WTC11 (cell line): ENCODE measurements at regions not wholly inside any gene's neighbourhood (a gene's known extent, or its start where the extent isn't known, plus 50 kb on each side); places are given as distances from the start of the nearest gene placed in this dataset.

Experiments
- ATAC-seq: fragments of 200-7000 bp; cut with Tn5 transposase; 2 replicates; pipeline ENCODE4 v1.10.0; 2021; ENCODE audit warnings: mild to moderate bottlenecking, moderate library complexity
- CTCF ChIA-PET: fragments of 300-600 bp; sonication (Branson Sonifier 250); formaldehyde crosslinking; loops from one replicate; lab custom pipeline; 2021; ENCODE audit warnings: antibody characterized with exemption; lab: Charles Lee
- POLR2A ChIA-PET: fragments of 350-600 bp; sonication (Branson Sonifier 250); formaldehyde crosslinking; loops from one replicate; lab custom pipeline; 2021; ENCODE audit warnings: antibody characterized with exemption; lab: Charles Lee
- DNase-seq: peaks from one replicate; pipeline ENCODE4 v3.0.0; 2021; ENCODE audit warnings: low spot score
- H3K27ac Mint-ChIP-seq: 2 replicates; pipeline ENCODE4 v1.8.0; 2021; ENCODE audit warnings: mixed read lengths
- H3K27me3 Mint-ChIP-seq: 2 replicates; pipeline ENCODE4 v1.8.0; 2021; ENCODE audit warnings: low read depth, mild to moderate bottlenecking, moderate library complexity, mixed read lengths
- H3K36me3 Mint-ChIP-seq: 2 replicates; pipeline ENCODE4 v1.8.0; 2021; ENCODE audit warnings: mixed read lengths
- H3K4me1 Mint-ChIP-seq: 2 replicates; pipeline ENCODE4 v1.8.0; 2022; ENCODE audit warnings: mixed read lengths
- H3K4me3 Mint-ChIP-seq: 2 replicates; pipeline ENCODE4 v1.8.0; 2021; ENCODE audit warnings: mild to moderate bottlenecking, moderate library complexity, mixed read lengths
- H3K9me3 Mint-ChIP-seq: 2 replicates; pipeline ENCODE4 v1.8.0; 2021; ENCODE audit warnings: mixed read lengths
- AFF4 ChIP-seq: sonication (generic); formaldehyde crosslinking; IDR thresholded peaks from 2 replicates; pipeline ENCODE4 v1.8.1; 2023; ENCODE audit warnings: mild to moderate bottlenecking, missing genetic modification reagents, borderline replicate concordance
- CDX4 ChIP-seq: fragments of 250-450 bp; sonication (Bioruptor Pico); IDR thresholded peaks from 2 replicates; pipeline ENCODE4 v1.9.0; 2021; ENCODE audit warnings: moderate library complexity, mild to moderate bottlenecking, inconsistent platforms, borderline replicate concordance
- CREB1 ChIP-seq: sonication (generic); formaldehyde crosslinking; IDR thresholded peaks from 2 replicates; pipeline ENCODE4 v1.8.0; 2023; ENCODE audit warnings: mild to moderate bottlenecking, missing genetic modification reagents
- EMX1 ChIP-seq: fragments of 250-450 bp; sonication (Bioruptor Pico); IDR thresholded peaks from 2 replicates; pipeline ENCODE4 v1.8.0; 2021; ENCODE audit warnings: mild to moderate bottlenecking
- ERG ChIP-seq: fragments of 250-450 bp; sonication (Bioruptor Pico); IDR thresholded peaks from 2 replicates; pipeline ENCODE4 v1.8.0; 2021; ENCODE audit warnings: mild to moderate bottlenecking
- ETV6 ChIP-seq: sonication (generic); formaldehyde crosslinking; IDR thresholded peaks from 2 replicates; pipeline ENCODE4 v1.8.1; 2022; ENCODE audit warnings: mild to moderate bottlenecking, missing genetic modification reagents
- HMGXB4 ChIP-seq: sonication (generic); formaldehyde crosslinking; IDR thresholded peaks from 2 replicates; pipeline ENCODE4 v1.8.1; 2023; ENCODE audit warnings: mild to moderate bottlenecking, moderate library complexity, missing genetic modification reagents
- JUN ChIP-seq: sonication (generic); formaldehyde crosslinking; IDR thresholded peaks from 2 replicates; pipeline ENCODE4 v1.8.0; 2023; ENCODE audit warnings: mild to moderate bottlenecking, missing genetic modification reagents
- KAT7 ChIP-seq: sonication (generic); formaldehyde crosslinking; IDR thresholded peaks from 2 replicates; pipeline ENCODE4 v1.8.1; 2023; ENCODE audit warnings: missing genetic modification reagents, mild to moderate bottlenecking, borderline replicate concordance
- MXD4 ChIP-seq: fragments of 250-450 bp; sonication (Bioruptor Pico); IDR thresholded peaks from 2 replicates; pipeline ENCODE4 v1.8.0; 2021; ENCODE audit warnings: mild to moderate bottlenecking, moderate library complexity, borderline replicate concordance
- MYBL2 ChIP-seq: sonication (generic); formaldehyde crosslinking; IDR thresholded peaks from 2 replicates; pipeline ENCODE4 v1.8.1; 2023; ENCODE audit warnings: mild to moderate bottlenecking, moderate library complexity, missing genetic modification reagents
- NFATC4 ChIP-seq: fragments of 250-450 bp; sonication (Bioruptor Pico); IDR thresholded peaks from 2 replicates; pipeline ENCODE4 v1.9.0; 2021; ENCODE audit warnings: mild to moderate bottlenecking
- NR3C1 ChIP-seq: sonication (generic); formaldehyde crosslinking; conservative IDR thresholded peaks from 2 replicates; pipeline ENCODE4 v1.8.1; 2023; ENCODE audit warnings: low read depth, mild to moderate bottlenecking, missing genetic modification reagents
- PRDM15 ChIP-seq: sonication (generic); formaldehyde crosslinking; IDR thresholded peaks from 2 replicates; pipeline ENCODE4 v1.8.0; 2022; ENCODE audit warnings: missing genetic modification reagents
- SOX15 ChIP-seq: fragments of 250-450 bp; sonication (Bioruptor Pico); IDR thresholded peaks from 2 replicates; pipeline ENCODE4 v1.9.0; 2021; ENCODE audit warnings: mild to moderate bottlenecking
- TEAD1 ChIP-seq: sonication (generic); formaldehyde crosslinking; IDR thresholded peaks from 2 replicates; pipeline ENCODE4 v1.8.0; 2022; ENCODE audit warnings: mild to moderate bottlenecking, missing genetic modification reagents
- ZNF423 ChIP-seq: fragments of 250-450 bp; sonication (Bioruptor Pico); IDR thresholded peaks from 2 replicates; pipeline ENCODE4 v2.1.2; 2022; ENCODE audit warnings: mild to moderate bottlenecking, moderate library complexity
- ZSCAN18 ChIP-seq: fragments of 250-450 bp; sonication (Bioruptor Pico); IDR thresholded peaks from 2 replicates; pipeline ENCODE4 v2.1.2; 2022; ENCODE audit warnings: mild to moderate bottlenecking, moderate library complexity
- TF ChIP-seq, protein P1 (sequence below): fragments of 250-450 bp; sonication (Bioruptor Pico); IDR thresholded peaks from 2 replicates; pipeline ENCODE4 v1.9.0; 2021; ENCODE audit warnings: mild to moderate bottlenecking
- TF ChIP-seq, protein P2 (sequence below): sonication (generic); formaldehyde crosslinking; IDR thresholded peaks from 2 replicates; pipeline ENCODE4 v1.8.1; 2022; ENCODE audit warnings: mild to moderate bottlenecking, missing genetic modification reagents, moderate library complexity, borderline replicate concordance

GRCh38 chr6:130755368-130756034 lies 71.7 kb upstream of the SMLR1 start (continued):
- TF ChIP-seq AFF4 (no peak), ZSCAN18 (CRISPR knock-in tag) (no peak), ZNF423 (CRISPR knock-in tag) (no peak), JUN (no peak), TEAD1 (CRISPR knock-in tag) (no peak)

- CTCF ChIA-PET, result no interaction called here
- DNase-seq (no peak), ATAC-seq (no peak)
- H3K4me3 Mint-ChIP-seq, result no peak overlapping the region
- H3K36me3 Mint-ChIP-seq, result no peaks in the 10 kb centered on the region
- H3K4me1 Mint-ChIP-seq, result peaks cover 3% of the 10 kb centered on the region; the same call in 1 of the 2 replicates
- POLR2A ChIA-PET, result no interaction called here
- no peaks in the 10 kb centered on the region for H3K27me3 Mint-ChIP-seq
- TF ChIP-seq ERG (CRISPR knock-in tag), result no peak
- no peak for TF ChIP-seq ETV6 (CRISPR knock-in tag)
- no peak for TF ChIP-seq NR3C1 (CRISPR knock-in tag)
- TF ChIP-seq, protein P1, sequence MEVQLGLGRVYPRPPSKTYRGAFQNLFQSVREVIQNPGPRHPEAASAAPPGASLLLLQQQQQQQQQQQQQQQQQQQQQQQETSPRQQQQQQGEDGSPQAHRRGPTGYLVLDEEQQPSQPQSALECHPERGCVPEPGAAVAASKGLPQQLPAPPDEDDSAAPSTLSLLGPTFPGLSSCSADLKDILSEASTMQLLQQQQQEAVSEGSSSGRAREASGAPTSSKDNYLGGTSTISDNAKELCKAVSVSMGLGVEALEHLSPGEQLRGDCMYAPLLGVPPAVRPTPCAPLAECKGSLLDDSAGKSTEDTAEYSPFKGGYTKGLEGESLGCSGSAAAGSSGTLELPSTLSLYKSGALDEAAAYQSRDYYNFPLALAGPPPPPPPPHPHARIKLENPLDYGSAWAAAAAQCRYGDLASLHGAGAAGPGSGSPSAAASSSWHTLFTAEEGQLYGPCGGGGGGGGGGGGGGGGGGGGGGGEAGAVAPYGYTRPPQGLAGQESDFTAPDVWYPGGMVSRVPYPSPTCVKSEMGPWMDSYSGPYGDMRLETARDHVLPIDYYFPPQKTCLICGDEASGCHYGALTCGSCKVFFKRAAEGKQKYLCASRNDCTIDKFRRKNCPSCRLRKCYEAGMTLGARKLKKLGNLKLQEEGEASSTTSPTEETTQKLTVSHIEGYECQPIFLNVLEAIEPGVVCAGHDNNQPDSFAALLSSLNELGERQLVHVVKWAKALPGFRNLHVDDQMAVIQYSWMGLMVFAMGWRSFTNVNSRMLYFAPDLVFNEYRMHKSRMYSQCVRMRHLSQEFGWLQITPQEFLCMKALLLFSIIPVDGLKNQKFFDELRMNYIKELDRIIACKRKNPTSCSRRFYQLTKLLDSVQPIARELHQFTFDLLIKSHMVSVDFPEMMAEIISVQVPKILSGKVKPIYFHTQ (CRISPR knock-in tag), result no peak
- TF ChIP-seq MXD4 (CRISPR knock-in tag), result no peak
- no peak for TF ChIP-seq NFATC4
- TF ChIP-seq, protein P2, sequence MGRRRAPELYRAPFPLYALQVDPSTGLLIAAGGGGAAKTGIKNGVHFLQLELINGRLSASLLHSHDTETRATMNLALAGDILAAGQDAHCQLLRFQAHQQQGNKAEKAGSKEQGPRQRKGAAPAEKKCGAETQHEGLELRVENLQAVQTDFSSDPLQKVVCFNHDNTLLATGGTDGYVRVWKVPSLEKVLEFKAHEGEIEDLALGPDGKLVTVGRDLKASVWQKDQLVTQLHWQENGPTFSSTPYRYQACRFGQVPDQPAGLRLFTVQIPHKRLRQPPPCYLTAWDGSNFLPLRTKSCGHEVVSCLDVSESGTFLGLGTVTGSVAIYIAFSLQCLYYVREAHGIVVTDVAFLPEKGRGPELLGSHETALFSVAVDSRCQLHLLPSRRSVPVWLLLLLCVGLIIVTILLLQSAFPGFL (CRISPR knock-in tag), result no peak
- no peak for TF ChIP-seq KAT7 (CRISPR knock-in tag)
- TF ChIP-seq MYBL2, result no peak
- no peak for TF ChIP-seq CREB1 (CRISPR knock-in tag)
- TF ChIP-seq CDX4, result no peak
- no peak for TF ChIP-seq HMGXB4 (CRISPR knock-in tag)
- TF ChIP-seq PRDM15, result no peak
- TF ChIP-seq SOX15, result no peak
- no peak for TF ChIP-seq EMX1 (CRISPR knock-in tag)
- peaks cover 7% of the 10 kb centered on the region for H3K9me3 Mint-ChIP-seq
- no peak overlapping the region for H3K27ac Mint-ChIP-seq
Measured at GRCh38 chr6:130756824-130757223, 70.4 kb upstream of the SMLR1 start.
